ENCODE measurements at regions not wholly inside any gene's neighbourhood (a gene's known extent, or its start where the extent isn't known, plus 50 kb on each side); places are given as distances from the start of the nearest gene placed in this dataset.

GRCh38 chrX:142076633-142077032 lies 128.5 kb downstream of the MAGEC2 start:
- no peaks in the 10 kb centered on the region for H3K9me2 ChIP-seq (ENCODE audit: insufficient read depth, low read length)
- H3K4me2 ChIP-seq (ENCODE audit: low read length), result no peak overlapping the region
- no peak for TF ChIP-seq RAD21 (conservative IDR thresholded peaks at IDR 0.05)
- no peak for TF ChIP-seq POLR2AphosphoS5 (IDR thresholded peaks at IDR 0.05)
- no peak for TF ChIP-seq TAF1 (IDR thresholded peaks at IDR 0.05; ENCODE audit: low read depth)
- TF ChIP-seq EZH2 (IDR thresholded peaks at IDR 0.05; ENCODE audit: borderline replicate concordance, insufficient read depth, low read length, poor library complexity, severe bottlenecking), result no peak
- no peak for TF ChIP-seq CTCF (IDR thresholded peaks at IDR 0.05; ENCODE audit: poor library complexity, severe bottlenecking)
- no peak for TF ChIP-seq REST (IDR thresholded peaks at IDR 0.05; ENCODE audit: borderline replicate concordance)
- no peak for TF ChIP-seq SMC3 (conservative IDR thresholded peaks at IDR 0.05; ENCODE audit: poor library complexity)
- no peak for TF ChIP-seq MXI1 (conservative IDR thresholded peaks at IDR 0.05; ENCODE audit: poor library complexity, severe bottlenecking)
- TF ChIP-seq EP300 (conservative IDR thresholded peaks at IDR 0.05; ENCODE audit: poor library complexity, severe bottlenecking), result no peak
- no peak overlapping the region for H3K9ac ChIP-seq (ENCODE audit: low read length)
- no peak overlapping the region for H3K4me3 ChIP-seq (ENCODE audit: low read length)
- H3K36me3 ChIP-seq (ENCODE audit: insufficient read depth, low read length), result no peaks in the 10 kb centered on the region
- H3K27me3 ChIP-seq (ENCODE audit: insufficient read depth, low read depth, low read length), result no peaks in the 10 kb centered on the region
- H2AFZ ChIP-seq (ENCODE audit: low read depth, low read length), result no peak overlapping the region
- no peaks in the 10 kb centered on the region for H3K9me3 ChIP-seq (ENCODE audit: low read length)
- H4K20me1 ChIP-seq (ENCODE audit: insufficient read depth), result no peaks in the 10 kb centered on the region
- no peak overlapping the region for H3K27ac ChIP-seq (ENCODE audit: low read length)
- no peaks in the 10 kb centered on the region for H3F3A ChIP-seq (ENCODE audit: insufficient read depth, low read length, poor library complexity, severe bottlenecking)
- no peaks in the 10 kb centered on the region for H3K79me2 ChIP-seq (replicated peaks; ENCODE audit: insufficient read depth, low read length)

- no peaks in the 10 kb centered on the region for H3K27me3 ChIP-seq (ENCODE audit: insufficient read depth, low read depth, low read length)
- no peaks in the 10 kb centered on the region for H4K20me1 ChIP-seq (ENCODE audit: insufficient read depth)
Measured at GRCh38 chrX:142068365-142068764, 136.7 kb downstream of the MAGEC2 start.

More at GRCh38 chrX:142068365-142068764, 136.7 kb downstream of the MAGEC2 start:
- Histone ChIP-seq H2AFZ (ENCODE audit: low read depth, low read length) (no peak overlapping the region), H3K79me2 (replicated peaks; ENCODE audit: insufficient read depth, low read length) (no peaks in the 10 kb centered on the region), H3K36me3 (ENCODE audit: insufficient read depth, low read length) (no peaks in the 10 kb centered on the region), H3F3A (ENCODE audit: insufficient read depth, low read length, poor library complexity, severe bottlenecking) (no peaks in the 10 kb centered on the region), H3K4me2 (ENCODE audit: low read length) (no peak overlapping the region), H3K9ac (ENCODE audit: low read length) (no peak overlapping the region), H3K9me3 (ENCODE audit: low read length) (no peaks in the 10 kb centered on the region), H3K27ac (ENCODE audit: low read length) (no peak overlapping the region), H3K4me3 (ENCODE audit: low read length) (no peak overlapping the region), H3K9me2 (ENCODE audit: insufficient read depth, low read length) (no peaks in the 10 kb centered on the region)
- no peak for TF ChIP-seq REST (IDR thresholded peaks at IDR 0.05; ENCODE audit: borderline replicate concordance)
- TF ChIP-seq EZH2 (IDR thresholded peaks at IDR 0.05; ENCODE audit: borderline replicate concordance, insufficient read depth, low read length, poor library complexity, severe bottlenecking), result no peak
- no peak for TF ChIP-seq POLR2AphosphoS5 (IDR thresholded peaks at IDR 0.05)
- TF ChIP-seq CTCF (IDR thresholded peaks at IDR 0.05; ENCODE audit: poor library complexity, severe bottlenecking), result no peak
- TF ChIP-seq EP300 (conservative IDR thresholded peaks at IDR 0.05; ENCODE audit: poor library complexity, severe bottlenecking), result no peak
